Liver (tissue), 8 donors: ENCODE measurements at regions not wholly inside any gene's neighbourhood (a gene's known extent, or its start where the extent isn't known, plus 50 kb on each side); places are given as distances from the start of the nearest gene placed in this dataset.
"Not testable (repeated sequence)": the region's sequence is repeated elsewhere in the genome, so short reads cannot be mapped to it uniquely, and the experiment has no call there.

Experiments used
- DNase-seq: peaks from one replicate; pipeline ENCODE4 v3.0.0-alpha.2; 2017; ENCODE audit warnings: low spot score
- H3K27ac ChIP-seq, 2 donors: one replicate each; pipeline ENCODE4 v1.7.0; 2013; ENCODE audit warnings: inconsistent platforms in 2 of 2, low read length in 2 of 2, control low read depth in 1 of 2, low read depth in 1 of 2, mild to moderate bottlenecking in 1 of 2
- H3K27me3 ChIP-seq, 4 donors: one replicate each; pipeline versions ENCODE4 v1.6.1 to v1.7.0; 2013; ENCODE audit warnings: low read length in 3 of 4, inconsistent platforms in 1 of 4, mild to moderate bottlenecking in 1 of 4, moderate library complexity in 1 of 4; ENCODE audit not compliant: control insufficient read depth in 4 of 4, insufficient read depth in 4 of 4
- H3K36me3 ChIP-seq, 4 donors: one replicate each; pipeline versions ENCODE4 v1.6.1 to v1.7.0; 2013; ENCODE audit warnings: low read length in 3 of 4, mild to moderate bottlenecking in 3 of 4, low read depth in 1 of 4, moderate library complexity in 1 of 4; ENCODE audit not compliant: control insufficient read depth in 4 of 4, insufficient read depth in 3 of 4
- H3K4me1 ChIP-seq, 4 donors: one replicate each; pipeline versions ENCODE4 v1.6.1 to v1.7.0; 2013; ENCODE audit warnings: low read length in 3 of 4, mild to moderate bottlenecking in 3 of 4, moderate library complexity in 1 of 4; ENCODE audit not compliant: control insufficient read depth in 4 of 4, insufficient read depth in 4 of 4
- H3K4me3 ChIP-seq, 3 donors: one replicate each; pipeline versions ENCODE4 v1.6.1 to v1.7.0; 2013; ENCODE audit warnings: low read length in 3 of 3, control low read depth in 1 of 3, low read depth in 1 of 3, mild to moderate bottlenecking in 1 of 3
- H3K9ac ChIP-seq, 2 donors: one replicate each; pipeline ENCODE4 v1.7.0; 2013; ENCODE audit warnings: low read length in 2 of 2, mild to moderate bottlenecking in 2 of 2, moderate library complexity in 2 of 2, control low read depth in 1 of 2, low read depth in 1 of 2
- H3K9me3 ChIP-seq, 4 donors: one replicate each; pipeline versions ENCODE4 v1.6.1 to v1.7.0; 2013; ENCODE audit warnings: low read length in 3 of 4; ENCODE audit not compliant: control insufficient read depth in 4 of 4
- CTCF ChIP-seq: fragments of 150-350 bp; IDR thresholded peaks from 2 replicates; pipeline ENCODE4 v1.5.1; 2017; ENCODE audit warnings: improper control_type of control experiment, low read depth, low read length; ENCODE audit not compliant: missing input control
- EGR1 ChIP-seq, 2 donors: IDR thresholded peaks; 2 replicates each; pipeline ENCODE4 v1.6.1; 2016 to 2018; ENCODE audit warnings: antibody characterized with exemption in 2 of 2, low read depth in 2 of 2
- FOXA1 ChIP-seq: IDR thresholded peaks from 2 replicates; pipeline ENCODE4 v1.6.1; 2016; ENCODE audit warnings: antibody characterized with exemption
- FOXA2 ChIP-seq: IDR thresholded peaks from 2 replicates; pipeline ENCODE4 v1.6.1; 2016; ENCODE audit warnings: antibody characterized with exemption
- GABPA ChIP-seq, 2 donors: IDR thresholded peaks in 1 of 2; conservative IDR thresholded peaks in 1 of 2; 2 replicates each; pipeline ENCODE4 v1.6.1; 2016; ENCODE audit warnings: antibody characterized with exemption in 2 of 2, mild to moderate bottlenecking in 1 of 2, moderate library complexity in 1 of 2
- HNF4A ChIP-seq, 2 donors: conservative IDR thresholded peaks; 2 replicates each; pipeline ENCODE4 v1.6.1; 2016; ENCODE audit warnings: antibody characterized with exemption in 2 of 2, mild to moderate bottlenecking in 2 of 2
- JUND ChIP-seq, 2 donors: IDR thresholded peaks; 2 replicates each; pipeline ENCODE4 v1.6.1; 2016; ENCODE audit warnings: antibody characterized with exemption in 2 of 2
- MAX ChIP-seq: IDR thresholded peaks from 2 replicates; pipeline ENCODE4 v1.6.1; 2016; ENCODE audit warnings: antibody characterized with exemption
- NR2F2 ChIP-seq: IDR thresholded peaks from 2 replicates; pipeline ENCODE4 v1.6.1; 2016; ENCODE audit warnings: antibody characterized with exemption
- RAD21 ChIP-seq, 2 donors: IDR thresholded peaks; 2 replicates each; pipeline ENCODE4 v1.6.1; 2016; ENCODE audit warnings: antibody characterized with exemption in 2 of 2, mild to moderate bottlenecking in 2 of 2
- REST ChIP-seq: IDR thresholded peaks from 2 replicates; pipeline ENCODE4 v1.6.1; 2016; ENCODE audit warnings: antibody characterized with exemption, mild to moderate bottlenecking
- RXRA ChIP-seq, 2 donors: IDR thresholded peaks; 2 replicates each; pipeline ENCODE4 v1.6.1; 2017 to 2018; ENCODE audit warnings: antibody characterized with exemption in 2 of 2, mild to moderate bottlenecking in 1 of 2
- SP1 ChIP-seq: IDR thresholded peaks from 2 replicates; pipeline ENCODE4 v1.6.1; 2018; ENCODE audit warnings: antibody characterized with exemption, mild to moderate bottlenecking
- YY1 ChIP-seq: IDR thresholded peaks from 2 replicates; pipeline ENCODE4 v1.6.1; 2016; ENCODE audit warnings: antibody characterized with exemption, mild to moderate bottlenecking
- WGBS: extraction: QIAGEN DNeasy Blood & Tissue Kit; methylation state at CpG from one replicate; pipeline ENCODE4 v1.1.7; 2013; 5-methylcytosine and 5-hydroxymethylcytosine counted together
- TF ChIP-seq, protein P1 (sequence below): IDR thresholded peaks from 2 replicates; pipeline ENCODE4 v1.6.1; 2016; ENCODE audit warnings: antibody characterized with exemption
- TF ChIP-seq, protein P2 (sequence below): IDR thresholded peaks from 2 replicates; pipeline ENCODE4 v1.6.1; 2016; ENCODE audit warnings: antibody characterized with exemption
- donor health status: healthy.
- donor health status: healthy.
- donor health status: healthy.
- donor health status: healthy.
- donor health status: healthy.

DNA sequence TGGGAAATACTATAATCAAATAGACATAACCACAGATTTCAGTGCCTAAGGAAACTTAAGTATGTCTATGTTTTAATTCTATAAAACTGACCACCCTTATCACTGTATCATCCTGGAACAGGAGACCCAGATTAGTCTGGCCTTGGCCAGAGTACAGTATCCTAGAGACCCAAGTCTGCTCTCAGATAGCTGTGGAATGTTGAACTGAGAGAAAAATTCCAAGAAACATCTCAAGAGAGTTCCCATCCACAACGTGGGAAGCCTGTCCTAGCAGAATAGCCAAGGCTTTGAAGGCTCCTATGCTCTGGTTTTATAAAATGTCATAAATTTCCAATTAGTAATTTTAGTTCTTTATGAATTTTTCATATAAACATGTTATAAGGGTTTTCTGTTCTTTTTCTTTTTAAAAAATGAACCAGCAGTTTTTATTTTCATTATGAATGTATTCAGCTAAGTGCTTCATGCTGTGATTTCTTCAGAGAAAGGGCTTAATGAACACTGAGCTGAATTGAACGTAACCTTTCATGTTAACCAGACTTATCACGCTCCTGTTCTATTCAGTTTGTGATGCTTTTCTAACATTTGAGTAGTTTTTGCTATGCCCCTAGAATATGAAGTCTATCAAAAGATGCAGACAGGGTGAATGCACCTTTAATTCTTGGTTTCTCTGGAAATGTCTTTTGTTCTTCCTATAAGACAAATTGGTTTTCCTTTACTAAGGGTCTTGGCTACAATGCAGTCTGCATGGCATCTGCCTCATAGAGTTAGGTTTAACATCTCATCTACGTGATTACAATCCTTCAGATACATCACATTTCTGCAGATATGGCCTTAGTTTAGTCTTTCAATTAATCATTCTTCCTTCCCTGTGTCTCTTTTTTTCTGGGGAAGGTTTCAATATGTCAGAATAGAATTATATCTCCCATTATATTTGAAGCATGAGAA, 230.8 kb downstream of the CYLC2 start:
- no peak for DNase-seq
- Histone ChIP-seq H3K4me1 (no peaks in the 10 kb centered on the region), H3K36me3 (no peaks in the 10 kb centered on the region), H3K27ac (no peak overlapping the region), H3K4me3 (no peak overlapping the region), H3K9me3 (no peaks in the 10 kb centered on the region), H3K9ac (no peak overlapping the region), H3K27me3 (no peaks in the 10 kb centered on the region)
- TF ChIP-seq JUND (IDR thresholded peaks at IDR 0.05) (no peak), GABPA (IDR thresholded peaks at IDR 0.05 in 1 of 2, conservative IDR thresholded peaks at IDR 0.05 in 1 of 2) (no peak), FOXA1 (no peak), REST (no peak), FOXA2 (no peak), HNF4A (conservative IDR thresholded peaks at IDR 0.05) (no peak), SP1 (no peak), RAD21 (IDR thresholded peaks at IDR 0.05) (no peak), CTCF (no peak), MAX (no peak), RXRA (IDR thresholded peaks at IDR 0.05) (no peak)
- WGBS, result 53% methylated on average over 4 of the region's 4 CpGs

GRCh38 chr9:103226647-103227013, 231.5 kb downstream of the CYLC2 start:
- Histone ChIP-seq H3K4me1 (no peaks in the 10 kb centered on the region), H3K27me3 (no peaks in the 10 kb centered on the region), H3K4me3 (no peak overlapping the region), H3K27ac (no peak overlapping the region), H3K9ac (no peak overlapping the region), H3K9me3 (no peaks in the 10 kb centered on the region), H3K36me3 (no peaks in the 10 kb centered on the region)
- TF ChIP-seq, protein P1, sequence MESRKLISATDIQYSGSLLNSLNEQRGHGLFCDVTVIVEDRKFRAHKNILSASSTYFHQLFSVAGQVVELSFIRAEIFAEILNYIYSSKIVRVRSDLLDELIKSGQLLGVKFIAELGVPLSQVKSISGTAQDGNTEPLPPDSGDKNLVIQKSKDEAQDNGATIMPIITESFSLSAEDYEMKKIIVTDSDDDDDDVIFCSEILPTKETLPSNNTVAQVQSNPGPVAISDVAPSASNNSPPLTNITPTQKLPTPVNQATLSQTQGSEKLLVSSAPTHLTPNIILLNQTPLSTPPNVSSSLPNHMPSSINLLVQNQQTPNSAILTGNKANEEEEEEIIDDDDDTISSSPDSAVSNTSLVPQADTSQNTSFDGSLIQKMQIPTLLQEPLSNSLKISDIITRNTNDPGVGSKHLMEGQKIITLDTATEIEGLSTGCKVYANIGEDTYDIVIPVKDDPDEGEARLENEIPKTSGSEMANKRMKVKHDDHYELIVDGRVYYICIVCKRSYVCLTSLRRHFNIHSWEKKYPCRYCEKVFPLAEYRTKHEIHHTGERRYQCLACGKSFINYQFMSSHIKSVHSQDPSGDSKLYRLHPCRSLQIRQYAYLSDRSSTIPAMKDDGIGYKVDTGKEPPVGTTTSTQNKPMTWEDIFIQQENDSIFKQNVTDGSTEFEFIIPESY, result no peak
- TF ChIP-seq NR2F2, result no peak
- TF ChIP-seq JUND (IDR thresholded peaks at IDR 0.05), result no peak
- TF ChIP-seq CTCF, result no peak
- no peak for TF ChIP-seq FOXA1
- no peak for TF ChIP-seq RXRA (IDR thresholded peaks at IDR 0.05)
- TF ChIP-seq YY1, result no peak
- TF ChIP-seq EGR1 (IDR thresholded peaks at IDR 0.05; ENCODE audit: low read depth in 2 of 2), result no peak
- no peak for TF ChIP-seq RAD21 (IDR thresholded peaks at IDR 0.05)
- TF ChIP-seq, protein P2, sequence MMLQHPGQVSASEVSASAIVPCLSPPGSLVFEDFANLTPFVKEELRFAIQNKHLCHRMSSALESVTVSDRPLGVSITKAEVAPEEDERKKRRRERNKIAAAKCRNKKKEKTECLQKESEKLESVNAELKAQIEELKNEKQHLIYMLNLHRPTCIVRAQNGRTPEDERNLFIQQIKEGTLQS, result no peak
- DNase-seq, result no peak
- 59% methylated on average over 1 of the region's 1 CpG for WGBS

DNA sequence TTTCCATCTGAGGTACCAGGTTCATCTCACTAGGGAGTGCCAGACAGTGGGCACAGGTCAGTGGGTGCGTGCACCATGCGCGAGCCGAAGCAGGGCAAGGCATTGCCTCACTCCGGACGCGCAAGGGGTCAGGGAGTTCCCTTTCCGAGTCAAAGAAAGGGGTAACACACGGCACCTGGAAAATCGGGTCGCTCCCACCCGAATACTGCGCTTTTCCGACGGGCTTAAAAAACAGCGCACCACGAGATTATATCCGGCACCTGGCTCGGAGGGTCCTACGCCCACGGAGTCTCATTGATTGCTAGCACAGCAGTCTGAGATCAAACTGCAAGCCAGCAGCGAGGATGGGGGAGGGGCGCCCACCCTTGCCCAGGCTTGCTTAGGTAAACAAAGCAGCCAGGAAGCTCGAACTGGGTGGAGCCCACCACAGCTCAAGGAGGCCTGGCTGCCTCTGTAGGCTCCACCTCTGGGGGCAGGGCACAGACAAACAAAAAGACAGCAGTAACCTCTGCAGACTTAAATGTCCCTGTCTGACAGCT, 242.5 kb downstream of the CYLC2 start:
- not testable (repeated sequence) for H3K9ac ChIP-seq, DNase-seq, H3K4me1 ChIP-seq, H3K9me3 ChIP-seq, H3K27ac ChIP-seq, H3K36me3 ChIP-seq, H3K4me3 ChIP-seq, H3K27me3 ChIP-seq
- WGBS, result 79% methylated on average over 24 of the region's 24 CpGs
